SU-DHL-6 (cell line): ENCODE measurements at regions not wholly inside any gene's neighbourhood (a gene's known extent, or its start where the extent isn't known, plus 50 kb on each side); places are given as distances from the start of the nearest gene placed in this dataset.

Source experiments
- H2AFZ ChIP-seq: fragments of 200-600 bp; sonication (generic); 2 replicates; pipeline ENCODE4 v1.6.1; 2014; ENCODE audit warnings: low read depth, mild to moderate bottlenecking, moderate library complexity, mixed read lengths, antibody characterized with exemption, low read length; ENCODE audit not compliant: severe bottlenecking
- H3F3A ChIP-seq: fragments of 200-600 bp; shearing (Covaris generic); 2 replicates; pipeline ENCODE4 v1.6.0; 2016; ENCODE audit warnings: antibody characterized with exemption, mild to moderate bottlenecking; ENCODE audit not compliant: insufficient read depth
- H3K27ac ChIP-seq: fragments of 200-600 bp; sonication (generic); 2 replicates; pipeline ENCODE4 v1.5.1; 2016; ENCODE audit warnings: low read depth, mild to moderate bottlenecking, low read length, moderate library complexity, mixed read lengths
- H3K27me3 ChIP-seq: fragments of 200-600 bp; sonication (generic), shearing (Covaris generic); 2 replicates; pipeline ENCODE4 v1.6.0; 2014; ENCODE audit warnings: mild to moderate bottlenecking, low read length
- H3K36me3 ChIP-seq: fragments of 200-600 bp; sonication (generic); 2 replicates; pipeline ENCODE4 v1.6.1; 2014; ENCODE audit warnings: mild to moderate bottlenecking, low read length, mixed read lengths
- H3K4me2 ChIP-seq: fragments of 300-600, 200-600 bp; shearing (Covaris generic), sonication (generic); 2 replicates; pipeline ENCODE4 v1.6.0; 2014; ENCODE audit warnings: low read length, low read depth, mild to moderate bottlenecking; ENCODE audit not compliant: poor library complexity, severe bottlenecking
- H3K4me3 ChIP-seq: fragments of 200-600 bp; sonication (generic); 2 replicates; pipeline ENCODE4 v1.5.1; 2014; ENCODE audit warnings: antibody characterized with exemption, low read length, mild to moderate bottlenecking, mixed read lengths; ENCODE audit not compliant: insufficient read depth, poor library complexity, severe bottlenecking
- H3K79me2 ChIP-seq: fragments of 200-600 bp; sonication (generic); 2 replicates; pipeline ENCODE4 v1.6.1; 2014; ENCODE audit warnings: mild to moderate bottlenecking, low read length, moderate library complexity; ENCODE audit not compliant: insufficient read depth
- H3K9ac ChIP-seq: fragments of 200-600 bp; sonication (generic); 2 replicates; pipeline ENCODE4 v1.7.0; 2014; ENCODE audit warnings: mild to moderate bottlenecking, low read length
- H3K9me2 ChIP-seq: fragments of 200-600 bp; sonication (generic); replicated peaks from 2 replicates; pipeline ENCODE4 v1.6.1; 2014; ENCODE audit warnings: low read length; ENCODE audit not compliant: insufficient read depth
- H3K9me3 ChIP-seq: fragments of 200-600 bp; sonication (generic); 2 replicates; pipeline ENCODE4 v1.6.1; 2014; ENCODE audit warnings: low read length, mixed read lengths; ENCODE audit not compliant: insufficient read depth
- H4K20me1 ChIP-seq: fragments of 200-600 bp; sonication (generic); 2 replicates; pipeline ENCODE4 v1.6.1; 2014; ENCODE audit warnings: low read depth, mild to moderate bottlenecking, antibody characterized with exemption, low read length, moderate library complexity, mixed read lengths
- CTCF ChIP-seq: fragments of 200-600 bp; sonication (generic); IDR thresholded peaks from one replicate; pipeline ENCODE4 v1.5.1; 2017; ENCODE audit warnings: antibody characterized with exemption, mild to moderate bottlenecking, low read length, moderate library complexity; ENCODE audit not compliant: insufficient read depth, poor library complexity, severe bottlenecking
- EZH2phosphoT487 ChIP-seq: fragments of 200-600 bp; sonication (generic), shearing (Covaris generic); conservative IDR thresholded peaks from 2 replicates; pipeline ENCODE4 v1.6.1; 2018; ENCODE audit warnings: mild to moderate bottlenecking, antibody characterized with exemption, low read length, moderate library complexity, mixed read lengths

GRCh38 chr12:77496714-77497113, 334.0 kb upstream of the NAV3 start:
- Histone ChIP-seq H3K9me2 (no peaks in the 10 kb centered on the region), H3K4me2 (no peak overlapping the region), H3K27me3 (no peaks in the 10 kb centered on the region), H3K4me3 (no peak overlapping the region), H3K36me3 (no peaks in the 10 kb centered on the region), H2AFZ (no peak overlapping the region), H3K27ac (no peak overlapping the region), H3K9me3 (no peaks in the 10 kb centered on the region), H3K9ac (no peak overlapping the region), H3F3A (no peaks in the 10 kb centered on the region), H4K20me1 (no peaks in the 10 kb centered on the region), H3K79me2 (no peaks in the 10 kb centered on the region)
- TF ChIP-seq CTCF (no peak), EZH2phosphoT487 (no peak)

- H3F3A ChIP-seq: no peaks in the 10 kb centered on the region
- no peaks in the 10 kb centered on the region for H3K27me3 ChIP-seq
Measured at GRCh38 chr12:77494296-77494695, 336.4 kb upstream of the NAV3 start.

GRCh38 chr12:77493302-77494168, 337.2 kb upstream of the NAV3 start:
- no peaks in the 10 kb centered on the region for H3K9me2 ChIP-seq
- no peak overlapping the region for H3K4me3 ChIP-seq
- no peaks in the 10 kb centered on the region for H3F3A ChIP-seq
- H2AFZ ChIP-seq: no peak overlapping the region
- H3K36me3 ChIP-seq: no peaks in the 10 kb centered on the region
- H3K9me3 ChIP-seq: no peaks in the 10 kb centered on the region
- no peak overlapping the region for H3K9ac ChIP-seq
- no peaks in the 10 kb centered on the region for H4K20me1 ChIP-seq
- no peak overlapping the region for H3K27ac ChIP-seq
- no peak overlapping the region for H3K4me2 ChIP-seq
- H3K79me2 ChIP-seq: no peaks in the 10 kb centered on the region
- TF ChIP-seq EZH2phosphoT487 (no peak), CTCF (no peak)
- no peaks in the 10 kb centered on the region for H3K27me3 ChIP-seq

More at GRCh38 chr12:77494296-77494695, 336.4 kb upstream of the NAV3 start:
- Histone ChIP-seq H3K36me3 (no peaks in the 10 kb centered on the region), H2AFZ (no peak overlapping the region), H3K79me2 (no peaks in the 10 kb centered on the region), H3K4me2 (no peak overlapping the region), H3K4me3 (no peak overlapping the region), H3K27ac (no peak overlapping the region), H3K9me2 (no peaks in the 10 kb centered on the region), H4K20me1 (no peaks in the 10 kb centered on the region), H3K9me3 (no peaks in the 10 kb centered on the region), H3K9ac (no peak overlapping the region)
- TF ChIP-seq EZH2phosphoT487 (no peak), CTCF (no peak)
